ENCODE measurements at regions not wholly inside any gene's neighbourhood (a gene's known extent, or its start where the extent isn't known, plus 50 kb on each side); places are given as distances from the start of the nearest gene placed in this dataset.

GRCh38 chr20:11311659-11312224, 606.0 kb upstream of the BTBD3 start:
- no peak overlapping the region for H3K27ac Mint-ChIP-seq (ENCODE audit: unreplicated experiment)
- no peaks in the 10 kb centered on the region for H3K27me3 Mint-ChIP-seq (ENCODE audit: unreplicated experiment)

GRCh38 chr20:11315525-11315924, 602.2 kb upstream of the BTBD3 start:
- peaks cover 3% of the 10 kb centered on the region for H3K9me3 Mint-ChIP-seq (ENCODE audit: low read depth, unreplicated experiment)
- TF ChIP-seq, protein P1, sequence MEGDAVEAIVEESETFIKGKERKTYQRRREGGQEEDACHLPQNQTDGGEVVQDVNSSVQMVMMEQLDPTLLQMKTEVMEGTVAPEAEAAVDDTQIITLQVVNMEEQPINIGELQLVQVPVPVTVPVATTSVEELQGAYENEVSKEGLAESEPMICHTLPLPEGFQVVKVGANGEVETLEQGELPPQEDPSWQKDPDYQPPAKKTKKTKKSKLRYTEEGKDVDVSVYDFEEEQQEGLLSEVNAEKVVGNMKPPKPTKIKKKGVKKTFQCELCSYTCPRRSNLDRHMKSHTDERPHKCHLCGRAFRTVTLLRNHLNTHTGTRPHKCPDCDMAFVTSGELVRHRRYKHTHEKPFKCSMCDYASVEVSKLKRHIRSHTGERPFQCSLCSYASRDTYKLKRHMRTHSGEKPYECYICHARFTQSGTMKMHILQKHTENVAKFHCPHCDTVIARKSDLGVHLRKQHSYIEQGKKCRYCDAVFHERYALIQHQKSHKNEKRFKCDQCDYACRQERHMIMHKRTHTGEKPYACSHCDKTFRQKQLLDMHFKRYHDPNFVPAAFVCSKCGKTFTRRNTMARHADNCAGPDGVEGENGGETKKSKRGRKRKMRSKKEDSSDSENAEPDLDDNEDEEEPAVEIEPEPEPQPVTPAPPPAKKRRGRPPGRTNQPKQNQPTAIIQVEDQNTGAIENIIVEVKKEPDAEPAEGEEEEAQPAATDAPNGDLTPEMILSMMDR (IDR thresholded peaks at IDR 0.05; ENCODE audit: unreplicated experiment): no peak
- CTCF ChIA-PET: no interaction called here
- H3K36me3 Mint-ChIP-seq (ENCODE audit: insufficient read depth, unreplicated experiment): no peaks in the 10 kb centered on the region
- intact Hi-C loops (cut with micrococcal nuclease; ENCODE audit: unreplicated experiment): no loop called here
- H3K27me3 Mint-ChIP-seq (ENCODE audit: unreplicated experiment): no peaks in the 10 kb centered on the region
- no peak overlapping the region for H3K27ac Mint-ChIP-seq (ENCODE audit: unreplicated experiment)
- no peak overlapping the region for H3K4me3 Mint-ChIP-seq (ENCODE audit: low read depth, unreplicated experiment)
- H3K4me1 Mint-ChIP-seq (ENCODE audit: low read depth, unreplicated experiment): peaks cover 10% of the 10 kb centered on the region
- no TSS peak for BruUV-seq (replicated peaks)
- no peak for DNase-seq

More at GRCh38 chr20:11311659-11312224, 606.0 kb upstream of the BTBD3 start:
- intact Hi-C loops (cut with micrococcal nuclease; ENCODE audit: unreplicated experiment): no loop called here
- CTCF ChIA-PET: no interaction called here
- no TSS peak for BruUV-seq (replicated peaks)
- DNase-seq: no peak
- H3K9me3 Mint-ChIP-seq (ENCODE audit: low read depth, unreplicated experiment): peaks cover 7% of the 10 kb centered on the region
- TF ChIP-seq, protein P1 (IDR thresholded peaks at IDR 0.05; ENCODE audit: unreplicated experiment): no peak
- no peaks in the 10 kb centered on the region for H3K36me3 Mint-ChIP-seq (ENCODE audit: insufficient read depth, unreplicated experiment)
- no peak overlapping the region for H3K4me3 Mint-ChIP-seq (ENCODE audit: low read depth, unreplicated experiment)
- peaks cover 8% of the 10 kb centered on the region for H3K4me1 Mint-ChIP-seq (ENCODE audit: low read depth, unreplicated experiment)

DNA sequence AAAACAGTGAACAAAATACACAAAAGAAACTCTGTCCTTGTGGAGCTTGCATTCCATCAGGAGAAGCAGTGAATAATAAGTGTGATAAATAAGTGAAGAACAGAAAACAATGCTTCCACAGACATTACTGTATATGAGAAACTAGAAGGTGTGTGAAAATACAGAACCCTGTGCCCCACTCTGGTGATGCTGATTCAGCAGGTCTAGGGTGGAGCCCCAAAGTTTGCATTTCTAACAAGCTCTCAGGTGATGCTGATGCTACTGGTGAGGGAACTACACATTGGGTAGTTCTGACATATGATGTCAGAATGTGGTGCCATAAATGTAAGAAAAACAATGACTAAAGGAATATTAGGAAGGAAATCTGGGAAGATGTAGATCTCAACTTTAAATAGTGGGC, 601.4 kb upstream of the BTBD3 start:
- no peak for DNase-seq
- peaks cover 3% of the 10 kb centered on the region for H3K9me3 Mint-ChIP-seq (ENCODE audit: low read depth, unreplicated experiment)
- TF ChIP-seq, protein P1 (IDR thresholded peaks at IDR 0.05; ENCODE audit: unreplicated experiment): no peak
- H3K27me3 Mint-ChIP-seq (ENCODE audit: unreplicated experiment): no peaks in the 10 kb centered on the region
- intact Hi-C loops (cut with micrococcal nuclease; ENCODE audit: unreplicated experiment): no loop called here
- H3K36me3 Mint-ChIP-seq (ENCODE audit: insufficient read depth, unreplicated experiment): no peaks in the 10 kb centered on the region
- CTCF ChIA-PET: no interaction called here
- no peak overlapping the region for H3K27ac Mint-ChIP-seq (ENCODE audit: unreplicated experiment)
- H3K4me1 Mint-ChIP-seq (ENCODE audit: low read depth, unreplicated experiment): peaks cover 10% of the 10 kb centered on the region
- BruUV-seq (replicated peaks): no TSS peak
- no peak overlapping the region for H3K4me3 Mint-ChIP-seq (ENCODE audit: low read depth, unreplicated experiment)

- CTCF ChIA-PET: interaction anchor here (1.4 kb wide), 1 partner anchor 15 kb away, joined by 3 read pairs; no protein-coding TSS in a partner anchor
- H3K27me3 Mint-ChIP-seq (ENCODE audit: unreplicated experiment): no peaks in the 10 kb centered on the region
- no peak for DNase-seq
- H3K4me3 Mint-ChIP-seq (ENCODE audit: low read depth, unreplicated experiment): no peak overlapping the region
- intact Hi-C loops (cut with micrococcal nuclease; ENCODE audit: unreplicated experiment): no loop called here
- no peak overlapping the region for H3K27ac Mint-ChIP-seq (ENCODE audit: unreplicated experiment)
- no TSS peak for BruUV-seq (replicated peaks)
- H3K36me3 Mint-ChIP-seq (ENCODE audit: insufficient read depth, unreplicated experiment): no peaks in the 10 kb centered on the region
- TF ChIP-seq, protein P1 (IDR thresholded peaks at IDR 0.05; ENCODE audit: unreplicated experiment): no peak
- H3K9me3 Mint-ChIP-seq (ENCODE audit: low read depth, unreplicated experiment): peaks cover 11% of the 10 kb centered on the region
- H3K4me1 Mint-ChIP-seq (ENCODE audit: low read depth, unreplicated experiment): peaks cover 10% of the 10 kb centered on the region
These were observed 597.7 kb upstream of the BTBD3 start for GRCh38 chr20:11320033-11320432.

Data from Calu3 (cell line).